ENCODE measurements at regions not wholly inside any gene's neighbourhood (a gene's known extent, or its start where the extent isn't known, plus 50 kb on each side); places are given as distances from the start of the nearest gene placed in this dataset.

DNA sequence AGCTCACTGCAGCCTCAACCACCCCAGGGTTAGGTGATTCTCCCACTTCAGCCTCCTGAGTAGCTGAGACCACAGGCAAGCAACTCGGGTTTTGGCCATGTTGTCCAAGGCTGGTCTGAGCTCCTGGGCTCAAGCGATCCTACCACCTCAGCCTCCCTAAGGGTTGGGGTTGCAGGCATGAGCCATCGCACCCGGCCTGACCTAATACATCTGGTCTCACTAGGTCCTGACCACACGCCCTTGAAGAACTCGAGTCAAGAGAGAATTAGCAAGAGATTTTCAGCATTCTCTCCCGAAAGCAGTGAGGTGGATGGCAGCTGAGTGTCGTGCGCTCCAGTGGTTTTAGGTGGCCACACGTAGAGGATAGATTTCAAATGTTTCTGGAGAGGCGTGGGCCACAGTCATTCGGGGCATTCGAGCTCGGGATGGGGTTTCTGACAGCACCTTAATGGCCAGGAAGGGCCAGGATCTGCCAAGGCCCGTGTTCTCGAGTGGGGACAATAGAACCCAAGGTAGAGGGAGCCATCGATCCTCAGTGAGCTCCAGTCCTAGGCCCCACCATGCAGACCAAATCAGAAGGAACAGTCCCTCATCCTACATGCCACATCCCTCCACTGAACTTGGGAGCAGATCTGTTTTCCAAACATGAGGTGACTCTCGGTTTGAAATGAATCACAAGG, 193.1 kb downstream of the ALG10 start:
- H2AFZ ChIP-seq (ENCODE audit: low read depth, low read length), result no peak overlapping the region
- BruUV-seq (replicated peaks), result no TSS peak
- no peaks in the 10 kb centered on the region for H3K9me1 ChIP-seq (replicated peaks; ENCODE audit: control insufficient read depth, extremely low read depth, insufficient read depth, low read length)
- H3K4me3 ChIP-seq (replicated peaks in 1 of 3; ENCODE audit: insufficient read depth in 1 of 3, low read depth in 1 of 3, low read length in 3 of 3), result no peak overlapping the region
- DNase-seq (ENCODE audit: low read depth, low spot score) (no peak), FAIRE-seq (no peak)
- TF ChIP-seq CTCF (IDR thresholded peaks at IDR 0.05; ENCODE audit: extremely low read depth in 1 of 2, insufficient read depth in 1 of 2, low read depth in 1 of 2, low read length in 2 of 2), result no peak
- TF ChIP-seq, protein P1, sequence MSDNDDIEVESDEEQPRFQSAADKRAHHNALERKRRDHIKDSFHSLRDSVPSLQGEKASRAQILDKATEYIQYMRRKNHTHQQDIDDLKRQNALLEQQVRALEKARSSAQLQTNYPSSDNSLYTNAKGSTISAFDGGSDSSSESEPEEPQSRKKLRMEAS (IDR thresholded peaks at IDR 0.05; ENCODE audit: insufficient read depth, insufficient read length), result no peak
- no peak for TF ChIP-seq EZH2 (IDR thresholded peaks at IDR 0.05; ENCODE audit: borderline replicate concordance, low read depth, low read length, severe bottlenecking)
- TF ChIP-seq FOS (IDR thresholded peaks at IDR 0.05; ENCODE audit: borderline replicate concordance, insufficient read depth, low read length), result no peak
- H3K27ac ChIP-seq (ENCODE audit: insufficient read depth, low read depth, low read length), result no peak overlapping the region
- dilution Hi-C loops (cut with MboI; ENCODE audit: extremely low pct_ligation_motif_present, low sequenced_read_pairs), result no loop called here
- POLR2A ChIA-PET, result no interaction called here
- no peak overlapping the region for H3K9ac ChIP-seq (replicated peaks; ENCODE audit: extremely low read depth, insufficient read depth, low read length)
- CTCF ChIA-PET, result no interaction called here
- H4K20me1 ChIP-seq (replicated peaks; ENCODE audit: control insufficient read depth, extremely low read depth, insufficient read depth, low read length), result no peaks in the 10 kb centered on the region
- H3K4me1 ChIP-seq (ENCODE audit: control insufficient read depth, extremely low read depth, insufficient read depth, low read length), result no peaks in the 10 kb centered on the region
- H3K4me2 ChIP-seq (ENCODE audit: insufficient read depth, low read length), result no peak overlapping the region
- H3K36me3 ChIP-seq (ENCODE audit: control insufficient read depth in 2 of 2, extremely low read depth in 1 of 2, insufficient read depth in 2 of 2, low read length in 2 of 2), result no peaks in the 10 kb centered on the region
- no peaks in the 10 kb centered on the region for H3K79me2 ChIP-seq (ENCODE audit: control insufficient read depth, insufficient read depth, low read length)
- H3K9me3 ChIP-seq (replicated peaks; ENCODE audit: control insufficient read depth, insufficient read depth, low read length), result no peaks in the 10 kb centered on the region
- intact Hi-C loops (cut with micrococcal nuclease), result no loop called here
- H3K27me3 ChIP-seq (ENCODE audit: control insufficient read depth in 2 of 2, insufficient read depth in 2 of 2, low read length in 2 of 2), result no peaks in the 10 kb centered on the region

GRCh38 chr12:34215893-34216285, 193.6 kb downstream of the ALG10 start:
- no TSS peak for BruUV-seq (replicated peaks)
- H3K4me2 ChIP-seq (ENCODE audit: insufficient read depth, low read length), result no peak overlapping the region
- H3K9me1 ChIP-seq (replicated peaks; ENCODE audit: control insufficient read depth, extremely low read depth, insufficient read depth, low read length), result no peaks in the 10 kb centered on the region
- no peaks in the 10 kb centered on the region for H3K4me1 ChIP-seq (ENCODE audit: control insufficient read depth, extremely low read depth, insufficient read depth, low read length)
- H2AFZ ChIP-seq (ENCODE audit: low read depth, low read length), result no peak overlapping the region
- H3K79me2 ChIP-seq (ENCODE audit: control insufficient read depth, insufficient read depth, low read length), result no peaks in the 10 kb centered on the region
- POLR2A ChIA-PET, result no interaction called here
- H3K27me3 ChIP-seq (ENCODE audit: control insufficient read depth in 2 of 2, insufficient read depth in 2 of 2, low read length in 2 of 2), result no peaks in the 10 kb centered on the region
- no peak overlapping the region for H3K27ac ChIP-seq (ENCODE audit: insufficient read depth, low read depth, low read length)
- H3K4me3 ChIP-seq (replicated peaks in 1 of 3; ENCODE audit: insufficient read depth in 1 of 3, low read depth in 1 of 3, low read length in 3 of 3), result no peak overlapping the region
- H3K9me3 ChIP-seq (replicated peaks; ENCODE audit: control insufficient read depth, insufficient read depth, low read length), result no peaks in the 10 kb centered on the region
- dilution Hi-C loops (cut with MboI; ENCODE audit: extremely low pct_ligation_motif_present, low sequenced_read_pairs) (no loop called here), intact Hi-C loops (cut with micrococcal nuclease) (no loop called here)
- FAIRE-seq (no peak), DNase-seq (ENCODE audit: low read depth, low spot score) (no peak)
- H3K36me3 ChIP-seq (ENCODE audit: control insufficient read depth in 2 of 2, extremely low read depth in 1 of 2, insufficient read depth in 2 of 2, low read length in 2 of 2), result no peaks in the 10 kb centered on the region
- no peak overlapping the region for H3K9ac ChIP-seq (replicated peaks; ENCODE audit: extremely low read depth, insufficient read depth, low read length)
- TF ChIP-seq JUN (IDR thresholded peaks at IDR 0.05; ENCODE audit: borderline replicate concordance, insufficient read depth, insufficient read length, low read depth) (no peak), CTCF (IDR thresholded peaks at IDR 0.05; ENCODE audit: extremely low read depth in 1 of 2, insufficient read depth in 1 of 2, low read depth in 1 of 2, low read length in 2 of 2) (no peak)
- TF ChIP-seq, protein P1 (IDR thresholded peaks at IDR 0.05; ENCODE audit: insufficient read depth, insufficient read length), result no peak
- CTCF ChIA-PET, result no interaction called here
- H4K20me1 ChIP-seq (replicated peaks; ENCODE audit: control insufficient read depth, extremely low read depth, insufficient read depth, low read length), result no peaks in the 10 kb centered on the region
